Coronary artery (tissue), 2 donors: ENCODE measurements at regions not wholly inside any gene's neighbourhood (a gene's known extent, or its start where the extent isn't known, plus 50 kb on each side); places are given as distances from the start of the nearest gene placed in this dataset.

Experiments used
- DNase-seq: peaks from one replicate; pipeline ENCODE4 v3.0.0-alpha.2; 2017; ENCODE audit warnings: low spot score
- H3K27ac ChIP-seq, 2 donors: fragments of 200-600 bp; sonication (generic); one replicate each; pipeline ENCODE4 v1.5.1; 2016 to 2019
- H3K4me3 ChIP-seq: fragments of 200-600 bp; sonication (generic); 2 replicates; pipeline ENCODE4 v1.5.1; 2016; ENCODE audit warnings: mild to moderate bottlenecking, moderate library complexity
- CTCF ChIP-seq: fragments of 200-600 bp; sonication (generic); IDR thresholded peaks from one replicate; pipeline ENCODE4 v1.5.1; 2019; ENCODE audit warnings: antibody characterized with exemption

DNA sequence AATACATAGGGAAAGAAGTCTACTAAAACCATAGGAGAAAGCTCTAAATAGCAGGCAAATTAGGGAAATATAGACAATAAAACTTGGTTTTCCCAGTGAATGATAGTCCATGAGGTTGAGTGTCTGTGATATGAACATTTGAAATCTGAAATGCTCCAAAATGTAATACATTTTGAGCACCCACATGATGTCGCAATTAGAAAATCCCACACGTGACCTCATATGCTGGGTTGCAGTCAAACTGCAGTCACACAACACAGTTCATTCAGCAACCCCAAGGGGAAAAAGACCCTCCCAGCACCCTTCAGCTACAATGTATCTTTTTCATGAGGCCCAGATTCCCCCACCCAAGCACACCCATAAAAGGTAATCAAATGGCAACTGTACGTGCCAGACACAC lies 155.6 kb downstream of the BTC start:
- no peak for TF ChIP-seq CTCF
- Histone ChIP-seq H3K4me3 (no peak overlapping the region), H3K27ac (no peak overlapping the region)
- DNase-seq: no peak

- DNase-seq: no peak
- TF ChIP-seq CTCF: no peak
- no peak overlapping the region for H3K27ac ChIP-seq
- no peak overlapping the region for H3K4me3 ChIP-seq
Observed at GRCh38 chr4:74640111-74640903, 154.0 kb downstream of the BTC start.

DNA sequence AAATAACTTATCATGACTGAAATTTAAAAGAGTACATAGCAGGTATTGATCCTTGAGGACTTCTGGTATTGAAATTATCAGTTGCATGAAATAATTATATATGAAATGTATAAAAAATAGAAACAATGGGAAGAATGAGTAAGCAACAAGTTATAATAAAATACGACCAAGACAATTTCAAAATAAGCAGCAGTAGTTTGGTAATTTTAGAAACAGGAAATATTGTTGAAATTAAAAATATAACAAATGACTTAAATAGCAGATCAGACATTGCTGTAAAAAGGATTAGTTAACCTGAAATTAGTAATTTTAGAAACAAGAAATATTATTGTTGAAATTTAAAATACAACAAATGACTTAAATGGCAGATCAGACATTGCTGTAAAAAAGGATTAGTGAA lies 152.3 kb downstream of the BTC start:
- Histone ChIP-seq H3K4me3 (no peak overlapping the region), H3K27ac (no peak overlapping the region)
- DNase-seq: no peak
- TF ChIP-seq CTCF: no peak

DNA sequence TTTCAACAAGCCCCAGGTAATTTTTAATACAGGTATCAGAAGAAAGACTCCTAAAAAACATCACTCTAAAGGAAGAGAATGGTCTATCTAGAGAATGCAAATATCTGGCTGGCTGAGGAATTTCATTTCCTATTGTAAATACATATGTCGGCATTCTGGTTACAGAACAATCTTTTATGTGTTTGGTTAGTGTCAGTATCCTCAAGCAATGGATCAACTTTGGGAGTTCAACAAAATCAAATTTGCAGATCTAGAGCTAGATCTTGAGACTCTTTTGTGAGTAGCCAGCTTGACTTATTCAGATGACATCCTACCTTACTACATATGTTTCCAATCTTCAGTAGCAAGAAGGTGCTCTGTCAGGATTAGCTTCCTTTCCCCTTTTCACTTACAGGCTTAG lies 145.1 kb downstream of the BTC start:
- DNase-seq: no peak
- no peak overlapping the region for H3K4me3 ChIP-seq
- no peak for TF ChIP-seq CTCF
- H3K27ac ChIP-seq: no peak overlapping the region

GRCh38 chr4:74651198-74651597 lies 143.1 kb downstream of the BTC start:
- H3K27ac ChIP-seq: no peak overlapping the region
- no peak for TF ChIP-seq CTCF
- no peak overlapping the region for H3K4me3 ChIP-seq
- no peak for DNase-seq

GRCh38 chr4:74653331-74654229 lies 140.7 kb downstream of the BTC start:
- H3K27ac ChIP-seq: no peak overlapping the region
- no peak for DNase-seq

More at GRCh38 chr4:74653331-74654229, 140.7 kb downstream of the BTC start:
- no peak overlapping the region for H3K4me3 ChIP-seq
- TF ChIP-seq CTCF: no peak
